GM21515 (cell line): ENCODE measurements at regions not wholly inside any gene's neighbourhood (a gene's known extent, or its start where the extent isn't known, plus 50 kb on each side); places are given as distances from the start of the nearest gene placed in this dataset.
"Not testable (repeated sequence)": the region's sequence is repeated elsewhere in the genome, so short reads cannot be mapped to it uniquely, and the experiment has no call there.

Experiments used
- ATAC-seq: cut with Tn5 transposase; IDR thresholded peaks from one replicate; pipeline ENCODE4 v1.9.1; 2021; ENCODE audit not compliant: unreplicated experiment

- no peak for ATAC-seq
Observed at GRCh38 chr13:44051918-44052675, 172.4 kb downstream of the LACC1 start.

DNA sequence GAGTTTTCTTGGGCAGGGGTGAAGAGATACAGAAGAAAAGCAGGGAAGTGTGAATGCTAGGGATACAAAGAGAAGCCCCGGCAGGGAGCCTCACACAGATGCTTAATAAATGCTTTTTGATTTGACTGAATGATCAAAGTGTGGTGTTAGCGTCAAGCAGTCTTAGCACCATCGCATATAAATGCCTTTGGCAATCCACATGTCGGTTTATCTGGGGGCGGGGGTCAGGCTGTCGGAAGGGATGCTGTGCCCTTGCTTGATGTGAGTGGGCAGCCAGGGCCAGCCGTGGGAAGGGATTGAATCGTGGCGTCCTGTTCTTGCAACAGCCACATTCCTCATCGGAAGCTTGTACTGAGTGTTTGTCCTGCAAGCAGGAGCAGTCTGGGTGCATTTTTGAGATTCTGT is 173.1 kb downstream of the LACC1 start:
- ATAC-seq = no peak

GRCh38 chr13:44053208-44053607 is 173.5 kb downstream of the LACC1 start:
- ATAC-seq = no peak

- no peak for ATAC-seq
Observed at GRCh38 chr13:44054525-44054924, 174.8 kb downstream of the LACC1 start.

DNA sequence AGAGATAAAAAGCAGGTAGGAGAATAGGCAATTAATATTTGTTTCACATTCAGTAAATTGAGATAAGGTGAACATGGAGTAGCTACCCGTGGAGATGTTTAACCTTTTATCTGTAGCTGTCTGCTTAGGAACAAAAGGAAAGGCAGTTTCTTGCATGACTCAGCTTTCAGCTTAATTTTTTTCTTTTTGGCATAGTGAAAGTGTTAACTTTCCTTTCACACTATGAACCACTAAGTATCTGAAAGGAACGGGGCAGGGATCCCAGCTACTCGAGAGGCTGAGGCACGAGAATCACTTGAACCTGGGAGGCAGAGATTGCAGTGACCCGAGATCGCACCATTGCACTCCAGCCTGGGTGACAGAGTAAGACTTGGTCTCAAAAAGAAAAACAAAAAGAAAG is 176.0 kb downstream of the LACC1 start:
- not testable (repeated sequence) for ATAC-seq

- no peak for ATAC-seq
Observed at GRCh38 chr13:44058067-44058466, 178.4 kb downstream of the LACC1 start.

DNA sequence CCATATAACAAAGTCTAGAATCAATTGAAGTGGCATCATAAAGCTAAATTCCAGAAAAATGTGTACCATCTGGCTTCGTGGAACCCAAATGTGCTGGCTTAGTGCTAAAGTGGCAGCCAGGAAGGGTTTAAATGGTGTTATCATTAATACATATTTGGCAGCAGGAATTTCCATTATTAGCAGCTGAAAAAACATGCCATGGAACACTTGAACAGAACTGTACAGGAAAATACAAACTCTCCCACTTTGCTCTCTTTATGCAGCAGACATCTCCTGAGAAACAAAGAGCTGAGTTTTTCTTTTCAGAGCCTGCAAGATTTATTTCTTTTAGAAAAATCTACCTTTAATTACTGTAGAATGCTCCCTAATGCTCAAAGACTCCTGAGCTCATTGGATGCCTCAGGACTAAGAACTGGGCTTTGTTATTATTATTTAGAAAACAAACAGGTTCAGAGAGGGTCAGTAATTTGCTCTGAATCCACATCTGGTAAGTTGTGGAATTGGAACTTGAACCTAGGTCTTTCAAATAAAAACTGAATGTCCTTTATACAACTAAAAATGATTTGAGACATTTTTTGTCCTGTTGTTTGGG is 179.0 kb downstream of the LACC1 start:
- ATAC-seq = no peak

DNA sequence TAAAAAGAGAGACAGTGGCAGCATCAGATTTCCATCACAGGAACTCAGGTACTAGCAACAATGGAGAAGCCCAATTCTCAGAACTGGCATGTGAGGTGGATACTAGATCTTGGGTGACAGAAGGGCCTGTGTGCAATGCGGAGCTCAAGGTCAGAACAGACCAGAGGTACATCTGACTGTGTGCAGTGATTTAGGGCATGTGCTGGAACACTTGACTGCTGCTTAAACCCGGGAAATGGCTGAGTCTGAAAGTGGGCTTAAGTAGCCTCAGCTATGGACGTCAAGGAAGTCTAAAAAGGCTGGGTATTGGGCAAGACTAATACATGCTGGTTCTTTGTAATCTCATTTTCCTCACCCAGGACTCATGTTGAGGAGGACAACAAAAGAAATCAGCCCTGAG is 182.2 kb downstream of the LACC1 start:
- ATAC-seq = no peak

DNA sequence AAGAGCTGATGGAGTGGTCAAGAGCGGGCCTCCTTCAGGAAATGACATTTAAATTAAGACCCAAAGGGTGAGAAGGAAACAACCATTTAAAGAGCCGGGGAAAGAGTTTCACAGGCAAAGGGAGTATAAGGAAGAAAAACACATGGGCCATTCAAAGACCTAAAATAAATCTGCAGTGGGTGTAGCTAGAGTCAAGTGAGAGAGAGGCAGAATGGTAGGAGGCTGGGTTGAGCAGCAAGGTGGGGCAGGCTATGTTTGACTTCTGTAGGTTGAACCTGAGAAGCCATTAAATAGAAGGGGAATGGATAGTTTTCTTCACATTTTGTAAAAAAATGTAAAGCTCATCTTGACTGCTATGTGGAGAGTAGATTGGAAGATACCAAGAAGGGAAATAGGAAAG is 183.8 kb downstream of the LACC1 start:
- ATAC-seq = no peak

DNA sequence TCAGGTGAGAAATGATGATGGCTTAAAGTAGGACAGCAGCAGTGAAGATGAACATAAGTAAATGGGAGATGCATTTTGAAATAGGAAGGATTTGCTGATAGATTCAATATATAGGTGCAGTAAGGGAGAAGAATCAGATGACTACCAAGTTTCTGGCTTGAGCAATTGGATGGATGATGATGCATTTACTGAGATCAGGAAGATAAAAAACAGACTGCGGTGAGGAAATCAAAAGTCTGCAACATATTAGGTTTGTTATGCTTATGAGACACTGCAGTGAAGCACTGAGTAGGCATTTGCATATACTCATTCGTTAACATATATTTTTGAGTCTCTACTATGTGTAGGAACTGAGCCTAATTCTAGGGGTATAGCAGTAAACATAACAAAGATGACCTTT is 184.2 kb downstream of the LACC1 start:
- no peak for ATAC-seq

- no peak for ATAC-seq
Observed at GRCh38 chr13:44064357-44064756, 184.7 kb downstream of the LACC1 start.

DNA sequence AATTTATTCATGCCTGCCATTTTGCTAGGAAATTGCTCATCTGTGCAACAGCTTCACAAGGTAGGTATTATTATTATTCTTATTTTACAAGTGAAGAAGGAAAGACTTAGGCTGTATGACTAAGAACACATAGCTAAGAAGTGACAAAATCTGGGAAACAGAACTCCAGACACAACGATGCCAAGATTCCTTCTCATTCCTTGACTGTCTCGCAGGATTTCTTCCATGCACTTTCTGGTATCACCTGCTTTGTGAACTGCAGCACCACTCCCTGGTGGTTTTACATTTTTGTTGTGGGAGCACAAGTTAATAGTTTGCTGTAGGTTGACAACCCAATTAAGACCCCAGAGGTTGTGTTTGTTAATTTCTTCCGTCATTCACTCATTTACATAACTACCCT is 188.5 kb downstream of the LACC1 start:
- no peak for ATAC-seq

GRCh38 chr13:44068737-44069136 is 189.0 kb downstream of the LACC1 start:
- no peak for ATAC-seq

DNA sequence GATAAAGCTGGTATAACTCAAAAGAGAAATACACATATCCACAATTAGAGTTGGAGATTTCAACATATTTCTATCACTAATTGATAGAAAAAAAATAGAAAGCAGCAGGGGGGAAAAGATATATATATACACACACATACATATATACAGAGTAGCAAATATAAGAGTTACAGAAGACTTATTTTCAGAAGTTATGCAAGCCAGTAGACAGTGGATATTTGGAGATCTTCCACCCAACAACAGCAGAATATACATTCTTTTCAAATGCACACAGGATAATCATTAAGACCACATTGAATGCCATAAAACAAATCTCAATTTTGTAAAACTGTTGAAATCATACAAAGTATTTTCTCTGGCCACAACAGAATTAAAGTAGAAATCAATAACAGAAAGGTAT is 192.8 kb downstream of the LACC1 start:
- no peak for ATAC-seq

DNA sequence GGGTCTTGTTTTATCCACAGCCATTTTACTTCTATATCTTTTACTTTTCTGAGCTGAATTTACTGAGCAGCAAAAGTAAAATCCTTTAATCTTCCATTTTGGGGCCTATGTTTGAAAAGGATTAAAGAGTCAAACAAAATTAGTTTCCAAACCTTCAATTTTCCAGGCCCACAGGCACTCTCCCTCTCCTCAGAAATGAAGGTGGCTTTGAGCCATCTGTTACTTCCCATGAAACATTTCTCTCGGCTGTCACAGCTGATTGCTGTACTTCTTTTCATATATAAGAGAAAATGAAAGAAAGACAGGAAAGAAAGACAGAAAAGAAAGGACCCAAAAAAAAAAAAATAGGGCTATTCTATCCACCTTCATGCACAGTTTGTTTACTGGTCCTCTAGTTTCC is 194.9 kb downstream of the LACC1 start:
- ATAC-seq = no peak

- ATAC-seq = no peak
Observed at GRCh38 chr13:44075113-44075512, 195.4 kb downstream of the LACC1 start.

DNA sequence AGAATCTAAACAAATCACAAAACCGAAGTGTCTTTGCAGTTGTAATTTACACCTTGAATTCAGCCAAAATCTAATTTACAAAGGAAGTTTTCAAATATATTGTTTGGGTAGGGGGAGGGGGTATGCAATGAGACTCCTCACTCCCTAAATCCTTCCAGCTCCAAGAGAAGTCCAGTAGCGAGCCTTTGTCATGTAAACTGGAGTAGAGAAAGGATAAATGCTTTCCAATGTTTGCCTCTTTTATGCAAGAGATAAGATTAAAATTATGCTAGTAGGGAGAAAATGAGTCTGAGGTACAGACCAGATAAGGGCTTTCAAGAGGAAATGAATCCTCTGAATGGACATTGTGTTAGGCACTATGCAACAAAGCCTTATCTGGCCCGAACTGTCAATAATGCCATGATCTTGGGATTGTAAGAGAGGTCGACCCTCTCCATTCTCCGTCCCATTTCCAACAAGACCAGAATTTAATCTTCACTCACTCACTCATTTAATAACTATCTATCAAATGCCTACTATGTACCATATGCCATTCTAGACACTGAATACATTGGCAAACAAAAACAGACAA is 199.2 kb downstream of the LACC1 start:
- ATAC-seq = no peak

GRCh38 chr13:44079413-44080205 is 199.9 kb downstream of the LACC1 start:
- ATAC-seq = no peak

GRCh38 chr13:44084146-44084545 is 204.4 kb downstream of the LACC1 start:
- no peak for ATAC-seq

DNA sequence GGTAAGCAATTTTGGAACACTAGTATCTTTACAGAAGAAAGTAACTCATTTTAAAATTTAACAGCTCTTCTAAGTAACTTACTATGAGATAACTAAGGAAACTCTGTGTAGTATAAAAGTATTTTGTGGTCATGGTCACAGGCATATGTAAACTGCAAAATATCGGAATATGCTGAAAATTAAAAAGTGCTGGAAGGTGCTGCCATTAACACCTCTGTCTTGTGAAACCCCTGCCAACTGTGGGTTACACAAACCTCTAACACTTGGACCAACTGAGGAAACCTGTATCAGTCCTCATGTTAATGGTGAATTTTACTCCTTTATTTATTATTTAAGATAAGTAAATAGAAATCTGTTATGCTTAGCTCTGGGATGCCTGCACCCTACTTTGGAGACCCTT is 206.7 kb downstream of the LACC1 start:
- no peak for ATAC-seq

DNA sequence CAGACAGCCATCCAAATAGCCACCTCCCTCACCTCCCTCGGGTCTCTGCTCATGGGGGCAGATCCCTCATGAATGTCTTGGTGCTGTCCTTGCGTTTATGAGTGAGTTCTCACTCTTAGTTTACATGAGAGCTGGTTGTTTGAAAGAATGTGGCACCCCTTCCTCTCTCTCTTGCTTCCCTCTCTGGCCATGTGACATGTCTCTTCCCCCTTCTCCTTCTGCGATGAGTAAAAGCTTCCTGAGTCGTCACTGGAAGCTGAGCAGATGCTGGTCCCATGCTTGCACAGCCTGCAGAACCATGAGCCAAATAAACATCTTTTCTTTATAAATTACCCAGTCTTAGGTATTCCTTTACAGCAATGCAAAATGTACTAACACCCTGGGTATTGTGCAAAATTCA is 208.7 kb downstream of the LACC1 start:
- no peak for ATAC-seq

DNA sequence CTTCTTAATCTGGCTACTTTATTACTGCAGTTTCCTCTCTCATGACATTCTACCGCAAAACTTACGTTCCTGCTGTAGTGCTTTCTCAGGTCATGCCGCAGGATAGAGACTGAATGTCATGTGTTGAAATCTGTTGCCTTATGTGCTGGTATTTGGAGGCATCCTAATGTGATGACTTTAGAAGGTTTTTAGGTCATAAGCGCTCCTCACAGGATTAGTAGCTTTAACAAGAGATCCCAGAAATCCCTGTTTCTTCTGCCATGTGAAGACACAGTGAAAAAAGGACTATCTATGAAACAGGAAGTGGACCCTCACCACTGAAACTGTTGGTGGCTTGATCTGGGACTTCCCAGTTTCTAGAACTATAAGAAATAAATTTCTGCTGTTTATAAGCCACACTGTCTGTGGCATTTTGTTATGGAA is 209.3 kb downstream of the LACC1 start:
- no peak for ATAC-seq
